ENCODE measurements at regions not wholly inside any gene's neighbourhood (a gene's known extent, or its start where the extent isn't known, plus 50 kb on each side); places are given as distances from the start of the nearest gene placed in this dataset.
"Not testable (repeated sequence)": the region's sequence is repeated elsewhere in the genome, so short reads cannot be mapped to it uniquely, and the experiment has no call there.

DNA sequence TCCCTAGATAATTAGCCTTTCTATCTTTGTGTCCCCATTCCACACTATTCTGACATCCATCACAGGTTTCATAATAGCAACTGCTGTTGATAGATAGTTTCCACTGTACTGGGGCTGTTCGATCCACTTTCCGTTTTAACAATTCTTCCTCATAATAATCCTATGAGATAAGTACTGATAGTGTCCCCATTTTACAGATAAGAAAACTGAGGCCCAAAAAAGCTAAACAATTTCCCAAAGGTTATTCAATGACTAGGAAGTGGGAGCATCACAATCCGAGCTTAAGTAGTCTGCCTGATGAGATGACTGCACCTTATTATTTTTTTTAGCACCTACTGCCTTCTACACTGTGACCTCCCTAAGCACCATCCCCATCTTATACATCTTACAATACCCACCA, 569.2 kb downstream of the STK39 start:
- no peak for DNase-seq (ENCODE audit: low spot score)

DNA sequence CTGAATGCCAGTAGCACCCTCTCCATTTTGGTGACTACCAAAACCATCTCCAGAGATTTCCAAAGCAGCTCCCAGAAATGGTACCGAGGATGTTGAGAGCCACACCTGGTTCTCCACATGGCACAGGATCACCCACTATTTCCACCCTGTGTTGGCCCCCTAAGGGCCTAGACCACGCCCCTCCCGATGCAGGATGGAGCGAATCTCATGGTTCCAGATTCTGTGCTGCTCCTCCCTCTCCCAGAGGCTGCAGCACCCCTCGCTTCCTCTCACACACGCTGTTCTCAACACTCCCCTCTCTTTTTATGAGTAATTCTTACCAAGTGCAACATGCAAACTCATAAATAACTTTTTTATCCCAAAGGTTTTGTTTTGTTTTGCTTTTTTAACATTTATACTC, 571.5 kb downstream of the STK39 start:
- no peak for DNase-seq (ENCODE audit: low spot score)

DNA sequence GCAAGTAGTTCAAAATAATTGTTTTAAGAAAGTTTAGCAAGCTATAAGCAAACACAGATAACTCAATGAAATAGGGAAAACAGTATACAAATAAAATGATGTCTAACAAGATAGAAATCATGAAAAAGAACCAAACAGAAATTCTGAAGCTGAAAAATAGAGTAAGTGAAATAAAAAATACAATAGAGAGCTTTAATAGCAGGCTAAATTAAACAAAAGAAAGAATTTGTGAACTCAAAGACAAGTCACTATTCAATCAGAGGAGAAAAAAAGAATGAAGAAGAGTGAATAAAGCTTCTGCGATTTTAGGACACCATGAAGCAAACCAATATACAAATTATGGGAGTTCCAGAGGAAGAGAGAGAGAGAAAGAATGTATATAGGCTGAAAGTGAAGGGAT, 576.8 kb downstream of the STK39 start:
- DNase-seq (ENCODE audit: low spot score): no peak

DNA sequence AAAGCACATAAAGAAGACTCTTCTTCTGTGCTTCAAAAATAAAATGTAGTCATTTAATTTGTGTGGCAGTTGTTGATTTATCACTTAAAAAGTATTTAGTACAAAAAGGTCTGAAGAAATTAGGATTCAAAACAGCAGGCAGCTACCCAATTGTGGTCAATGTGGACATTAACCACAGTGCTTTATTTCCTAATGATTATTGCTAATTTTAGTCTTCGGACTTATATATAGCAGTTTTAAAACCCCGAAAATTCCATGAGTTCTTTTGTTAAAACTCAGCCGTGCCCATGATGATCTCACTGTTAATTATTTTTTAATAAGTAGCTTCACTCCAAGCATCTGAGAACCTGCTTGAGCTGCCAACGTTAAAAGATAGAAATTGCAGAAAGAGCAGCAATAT, 594.3 kb downstream of the STK39 start:
- DNase-seq (ENCODE audit: low spot score): peak; percentile 21

DNA sequence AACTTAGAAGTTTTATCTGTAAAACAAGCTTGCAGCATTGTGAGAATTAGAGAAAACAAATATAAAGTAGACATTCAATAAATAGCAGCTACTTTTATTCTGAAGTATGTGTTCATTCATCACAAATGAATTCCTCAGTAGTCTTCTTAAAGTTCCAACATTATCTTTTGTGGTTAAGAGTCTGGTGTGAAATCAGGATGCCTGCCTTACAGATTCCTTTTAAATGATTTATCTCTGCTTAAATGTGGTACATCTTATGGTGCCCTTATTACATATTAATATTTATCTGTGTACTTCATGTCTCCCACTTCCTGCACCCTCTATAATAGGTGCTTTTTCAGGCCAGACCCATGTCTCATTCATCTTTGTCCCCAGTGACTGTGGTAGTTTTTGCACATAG, 595.0 kb downstream of the STK39 start:
- peak; percentile 20 for DNase-seq (ENCODE audit: low spot score)

DNA sequence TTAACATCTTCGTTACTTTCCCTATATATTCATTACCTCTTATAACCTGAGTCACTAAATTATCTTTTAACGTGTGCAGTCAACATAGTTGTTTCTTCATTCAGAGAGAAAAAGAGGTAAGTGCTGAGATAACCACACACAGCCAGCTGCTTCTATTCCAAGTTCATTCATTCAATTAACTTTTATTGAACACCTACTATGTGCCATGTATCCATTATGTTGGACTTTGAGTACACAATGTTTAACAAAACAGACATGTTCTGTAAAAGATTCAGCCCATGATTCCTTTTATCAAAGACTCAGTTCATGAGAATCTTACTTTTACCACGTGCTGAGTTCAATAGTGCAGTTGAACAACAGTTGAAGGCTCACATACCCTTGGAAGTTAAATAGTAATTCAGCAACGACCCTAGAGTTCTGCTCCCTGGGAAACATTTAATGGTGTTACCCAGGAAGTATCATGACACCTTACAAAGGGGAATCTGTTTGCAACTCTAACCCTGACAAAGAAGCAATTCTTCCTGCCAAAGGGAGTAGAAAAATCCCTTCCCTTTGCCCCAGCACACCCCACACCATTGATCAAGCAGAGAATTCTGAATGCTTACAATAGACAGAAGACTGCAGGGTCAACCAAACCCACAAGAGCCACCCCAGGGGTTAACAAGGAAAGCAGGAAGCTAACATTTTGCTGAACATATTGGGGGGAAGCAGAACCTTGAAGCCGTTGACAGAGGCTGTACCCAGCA, 595.8 kb downstream of the STK39 start:
- peak; percentile 44 for DNase-seq (ENCODE audit: low spot score)

DNA sequence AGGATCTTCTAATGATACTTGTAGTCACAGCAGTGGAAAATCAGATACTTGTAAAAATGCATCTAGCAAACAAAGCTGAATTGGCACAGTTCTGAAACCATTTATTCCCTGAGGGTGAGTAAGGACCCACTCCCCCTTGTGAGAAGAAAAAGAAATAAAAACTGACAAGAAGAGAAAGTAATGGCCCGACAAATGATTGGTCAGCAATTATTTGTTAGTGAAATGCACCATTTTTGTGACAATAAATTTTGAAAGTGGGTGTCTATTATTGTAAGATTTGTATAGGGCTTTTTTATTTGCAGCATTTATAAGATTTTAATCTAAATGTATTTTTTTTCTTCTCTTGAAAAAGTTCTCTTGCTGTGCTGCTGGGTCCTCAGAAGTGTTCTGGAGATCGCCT, 600.8 kb downstream of the STK39 start:
- no peak for DNase-seq (ENCODE audit: low spot score)

DNA sequence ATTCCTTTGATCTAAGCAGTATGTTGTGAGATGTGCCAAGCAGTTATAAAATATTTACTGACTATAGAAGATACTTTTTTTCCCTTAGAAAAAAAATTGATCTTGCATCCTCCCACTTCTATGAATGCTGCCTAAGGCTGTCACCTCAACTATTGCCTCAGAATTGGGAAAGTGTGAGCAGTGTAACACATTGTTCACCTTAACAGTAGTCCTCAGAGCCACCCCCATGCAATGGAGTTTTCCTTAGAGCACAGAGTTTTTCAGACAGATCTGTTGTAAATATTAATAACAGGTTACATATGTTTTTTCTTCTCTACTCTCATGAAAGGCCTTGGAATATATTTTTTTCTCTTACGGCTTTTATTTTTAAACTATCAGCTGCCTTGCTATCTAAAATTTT, 607.3 kb downstream of the STK39 start:
- DNase-seq (ENCODE audit: low spot score): no peak

DNA sequence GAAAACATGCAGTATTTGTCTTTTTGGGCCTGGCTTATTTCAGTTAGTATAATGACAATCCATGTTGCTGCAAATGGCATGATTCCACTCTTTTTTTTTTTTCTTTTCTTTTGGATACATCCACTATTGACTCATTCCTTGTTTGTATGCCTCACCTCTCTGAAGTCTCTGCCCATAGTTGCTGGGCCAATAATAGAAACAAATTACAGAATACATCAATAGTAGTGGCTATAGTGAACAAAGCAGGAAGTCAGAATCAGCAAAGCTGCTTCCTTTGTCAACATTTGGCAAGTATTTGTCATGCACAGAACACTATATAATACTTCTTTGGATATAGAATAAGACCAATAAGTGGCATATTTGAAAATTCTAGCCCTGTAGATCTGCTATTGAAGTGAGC, 609.7 kb downstream of the STK39 start:
- no peak for DNase-seq (ENCODE audit: low spot score)

DNA sequence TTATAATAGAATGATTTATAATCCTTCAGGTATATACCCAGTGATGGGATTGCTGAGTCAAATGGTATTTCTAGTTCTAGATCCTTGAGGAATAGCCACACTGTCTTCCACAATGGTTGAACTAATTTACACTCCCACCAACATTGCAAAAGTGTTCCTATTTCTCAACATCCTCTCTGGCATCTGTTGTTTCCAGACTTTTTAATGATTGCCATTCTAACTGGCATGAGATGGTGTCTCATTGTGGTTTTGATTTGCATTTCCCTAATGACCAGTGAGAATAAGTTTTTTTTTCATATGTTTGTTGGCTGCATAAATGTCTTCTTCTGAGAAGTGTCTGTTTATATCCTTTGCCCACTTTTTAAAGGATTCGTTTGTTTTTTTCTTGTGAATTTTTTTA, 615.1 kb downstream of the STK39 start:
- not testable (repeated sequence) for DNase-seq (ENCODE audit: low spot score)

DNA sequence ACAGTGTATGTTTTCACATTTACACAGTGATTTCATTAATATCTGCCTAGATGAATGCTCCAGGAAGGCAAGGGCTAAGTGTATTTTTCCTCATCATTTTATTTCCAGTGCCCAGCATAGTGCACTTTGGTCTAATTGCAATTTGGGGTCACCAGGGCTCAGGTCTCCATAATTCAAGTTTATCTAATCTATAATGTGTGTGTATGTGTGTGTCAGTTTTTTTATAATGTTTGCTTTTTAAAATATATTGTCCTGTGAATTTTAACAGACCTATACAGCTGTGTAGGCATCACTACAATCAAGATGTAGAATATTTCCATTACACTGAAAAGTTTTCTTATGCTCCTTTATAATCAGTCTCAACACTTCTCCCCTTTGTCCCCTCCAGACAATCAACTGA, 620.4 kb downstream of the STK39 start:
- DNase-seq (ENCODE audit: low spot score): no peak

DNA sequence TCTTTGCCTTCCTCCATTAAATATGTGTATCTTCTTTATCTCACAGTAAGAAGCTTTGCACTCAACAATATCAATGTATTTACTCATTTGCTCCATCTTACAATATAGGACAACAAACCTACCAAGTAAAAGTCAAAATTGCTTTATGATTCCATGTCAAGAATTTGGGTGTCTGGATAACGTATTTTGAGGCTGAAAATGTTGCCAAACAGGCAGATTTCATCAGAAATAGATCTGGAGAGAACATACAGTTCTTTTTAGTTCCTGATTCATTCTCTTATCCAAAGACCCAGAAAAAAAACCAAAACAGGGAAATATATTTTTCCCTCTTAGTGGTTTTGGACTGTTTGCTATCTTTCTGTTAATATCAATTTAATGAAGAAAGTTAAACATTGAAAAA, 621.1 kb downstream of the STK39 start:
- DNase-seq (ENCODE audit: low spot score): no peak

DNA sequence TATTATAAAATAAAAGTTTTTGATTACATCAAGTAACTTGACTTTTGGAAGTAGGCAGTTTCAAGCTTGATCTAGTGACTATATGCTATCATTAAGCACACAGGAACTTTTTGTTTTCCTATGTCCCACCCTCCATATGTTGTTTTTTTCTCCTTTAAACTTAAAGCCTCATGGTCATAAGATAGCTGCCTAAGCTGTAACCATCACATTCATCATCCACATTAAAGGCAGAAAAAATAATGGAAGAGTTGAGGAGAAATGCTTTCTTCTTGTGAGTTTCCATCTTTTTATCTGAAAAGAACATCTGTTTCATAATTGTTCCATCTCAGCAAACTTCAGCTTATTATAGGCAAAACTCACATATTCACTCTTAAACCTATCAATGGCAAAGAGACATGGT, 630.4 kb downstream of the STK39 start:
- no peak for DNase-seq (ENCODE audit: low spot score)

DNA sequence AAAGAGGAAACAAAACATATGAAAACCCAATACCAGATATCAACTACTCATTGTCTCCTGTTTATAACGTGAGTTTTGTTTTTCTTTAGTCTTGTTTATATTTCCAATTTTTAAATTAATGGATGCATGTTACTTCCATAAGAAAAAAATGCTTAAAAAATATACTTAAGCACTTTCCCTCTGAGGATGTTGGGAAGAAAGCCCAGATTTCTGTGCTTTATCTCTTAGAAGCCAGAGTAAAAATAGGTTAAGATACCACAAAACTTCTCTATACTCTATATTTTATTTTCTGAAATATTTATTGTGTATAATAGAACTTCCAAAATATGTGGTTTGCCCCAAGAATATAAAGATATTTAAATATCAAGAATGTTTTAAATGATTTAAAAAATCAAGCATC, 633.9 kb downstream of the STK39 start:
- no peak for DNase-seq (ENCODE audit: low spot score)

DNA sequence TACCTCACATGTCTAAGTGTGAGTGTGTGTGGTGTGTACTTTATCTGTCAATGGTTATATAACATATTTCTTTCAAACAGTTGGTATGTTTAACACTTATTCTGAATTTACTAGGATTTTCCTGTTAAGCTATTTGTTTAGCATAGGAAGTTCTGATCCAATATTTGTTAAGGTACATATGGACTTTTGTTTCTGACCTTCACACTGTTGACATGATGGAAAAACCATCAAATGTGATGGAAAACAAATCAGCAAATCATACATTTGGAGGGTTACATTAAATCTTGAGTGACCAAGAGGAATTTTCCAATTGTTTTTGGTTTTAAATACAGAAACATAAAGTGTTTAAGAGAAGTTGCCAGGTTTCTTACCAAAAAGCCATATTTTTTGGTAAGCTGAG, 638.9 kb downstream of the STK39 start:
- DNase-seq (ENCODE audit: low spot score): no peak

DNA sequence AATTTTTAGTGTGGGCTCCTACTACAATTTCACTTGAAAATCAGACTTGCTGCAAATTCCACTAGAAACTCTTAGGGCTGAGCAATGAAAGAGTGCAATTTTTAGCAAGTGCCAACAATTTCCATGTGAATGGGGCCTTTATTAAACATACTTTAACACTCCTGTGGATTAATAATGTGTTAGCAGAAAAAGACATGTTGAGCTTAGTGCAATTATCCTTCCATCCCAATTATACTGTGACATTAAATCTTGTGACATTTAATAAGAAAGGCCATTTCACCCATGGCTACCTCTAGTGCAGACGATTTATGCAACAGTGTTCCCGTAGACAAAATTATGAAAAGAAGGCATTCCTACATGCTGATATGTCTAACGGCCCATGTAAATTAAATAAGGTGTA, 639.7 kb downstream of the STK39 start:
- no peak for DNase-seq (ENCODE audit: low spot score)

DNA sequence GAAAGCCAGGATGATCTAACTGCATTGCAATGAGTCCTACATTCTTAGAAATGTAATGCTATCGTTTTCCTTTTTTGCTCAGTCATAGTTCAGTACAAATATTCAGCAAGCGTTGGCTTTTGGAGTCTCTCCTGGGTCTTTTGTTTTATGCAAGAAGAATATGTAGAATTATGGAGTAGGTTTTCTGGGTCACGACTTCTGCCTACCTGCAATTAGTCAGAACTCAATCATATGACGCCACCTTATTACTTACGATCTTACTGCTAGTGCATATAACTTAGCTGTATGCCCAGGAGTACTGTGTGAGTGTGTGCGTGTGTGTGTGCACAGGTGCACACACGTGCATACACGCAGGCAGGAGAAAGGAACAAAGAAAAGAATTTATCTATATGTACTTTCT, 640.2 kb downstream of the STK39 start:
- DNase-seq (ENCODE audit: low spot score): peak; percentile 4

DNA sequence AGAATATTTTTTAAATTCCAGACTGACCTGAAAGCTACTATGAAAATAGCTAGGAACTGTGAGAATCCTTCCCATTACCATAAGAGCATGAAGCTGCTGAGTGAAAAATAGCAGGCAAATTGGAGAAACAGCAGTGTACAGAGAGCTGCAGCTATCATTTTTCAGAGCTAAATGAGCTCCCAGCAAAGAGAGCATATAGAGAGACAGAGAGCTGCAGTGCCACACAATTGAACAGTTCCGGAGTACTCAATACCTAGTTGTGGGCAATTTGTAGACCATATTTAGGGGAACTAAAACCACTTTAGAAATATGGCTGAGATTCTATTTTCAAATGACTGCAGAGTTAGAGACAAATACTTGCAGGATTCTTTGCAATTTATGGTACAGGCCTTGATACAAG, 645.3 kb downstream of the STK39 start:
- DNase-seq (ENCODE audit: low spot score): no peak

DNA sequence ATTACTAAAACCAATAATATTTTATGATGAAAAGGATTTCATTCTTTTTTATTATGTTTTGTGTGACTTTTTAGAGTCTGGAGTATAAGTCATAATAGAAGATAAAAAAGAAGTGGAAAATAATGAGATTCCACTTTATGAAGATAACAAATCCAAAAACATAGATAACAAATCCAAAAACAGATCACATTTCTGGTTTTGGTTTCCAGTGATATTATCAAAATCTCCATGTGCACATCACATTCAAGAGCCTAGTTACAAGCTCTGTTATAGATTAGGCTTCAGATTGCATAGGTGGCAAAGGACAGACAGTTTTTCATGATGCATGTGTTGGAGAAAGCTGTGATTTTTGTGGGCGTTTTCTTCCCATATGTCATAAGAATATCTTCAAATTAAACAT, 648.2 kb downstream of the STK39 start:
- DNase-seq (ENCODE audit: low spot score): no peak

DNA sequence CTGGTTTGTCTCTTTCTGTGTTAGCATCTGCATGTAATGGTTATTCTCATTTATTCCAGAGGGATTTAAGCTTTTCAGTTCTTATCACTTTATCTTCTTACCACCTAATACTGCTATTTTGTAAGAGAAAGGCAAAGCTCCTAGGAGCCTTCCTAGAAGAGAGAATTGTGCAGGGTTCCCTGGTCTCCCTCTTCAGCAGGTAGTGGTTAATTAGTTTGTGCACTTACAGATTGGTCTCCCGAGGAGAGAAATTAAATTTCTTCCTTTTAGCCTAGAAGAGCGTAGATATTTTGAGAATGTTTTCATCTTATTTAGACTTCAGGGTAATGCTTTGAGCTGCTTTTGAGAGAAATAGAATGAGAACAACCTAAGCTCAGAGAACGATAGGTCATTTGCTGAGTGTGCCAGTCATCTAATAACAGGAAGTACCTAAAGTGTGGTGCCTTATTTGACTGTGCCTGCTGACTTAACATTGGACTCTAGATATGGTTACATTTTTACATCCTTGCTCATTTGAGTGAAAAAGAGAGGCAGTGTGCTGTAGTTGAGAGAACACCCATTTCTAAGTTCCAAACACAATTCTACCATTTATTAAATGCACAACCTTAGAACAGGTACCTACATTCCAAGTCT, 651.4 kb downstream of the STK39 start:
- no peak for DNase-seq (ENCODE audit: low spot score)

DNA sequence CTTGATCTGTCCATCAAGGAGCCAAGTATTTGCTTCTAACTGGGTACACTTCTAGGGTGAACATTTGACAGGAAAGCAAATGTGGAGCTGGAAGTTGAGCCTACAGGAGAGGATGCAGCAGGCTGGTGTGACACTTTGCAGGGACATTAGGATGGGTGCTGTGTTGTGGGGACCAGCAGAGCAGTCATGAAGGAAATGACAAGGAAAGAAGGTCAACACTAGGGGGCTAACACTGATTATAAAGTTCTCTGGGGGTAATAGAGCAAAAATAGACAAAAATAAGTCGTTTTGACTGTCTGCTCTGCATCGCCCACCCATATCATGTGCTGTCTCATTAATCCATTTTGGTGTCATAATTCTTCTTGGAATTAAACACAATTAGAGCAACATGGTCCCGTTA, 652.4 kb downstream of the STK39 start:
- DNase-seq (ENCODE audit: low spot score): no peak

DNA sequence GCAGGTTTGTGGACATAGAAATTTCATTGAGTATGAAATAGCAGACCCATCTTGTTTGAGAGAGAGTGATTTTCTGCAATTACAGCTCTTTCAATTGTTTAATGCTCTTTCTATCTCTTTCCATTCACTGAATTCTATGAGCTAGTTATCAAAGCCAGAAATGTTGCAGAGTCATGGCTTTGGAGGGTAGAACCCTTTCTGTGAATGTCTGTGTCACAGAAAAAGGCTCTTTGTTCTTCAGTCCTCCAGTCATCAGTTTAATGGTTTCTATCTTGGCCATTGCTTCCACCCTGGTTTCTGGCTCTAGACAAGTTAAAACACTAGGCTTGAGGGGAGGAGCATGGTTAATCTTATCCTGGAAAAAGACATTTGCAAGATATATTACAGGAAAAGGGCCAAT, 655.0 kb downstream of the STK39 start:
- DNase-seq (ENCODE audit: low spot score): no peak

DNA sequence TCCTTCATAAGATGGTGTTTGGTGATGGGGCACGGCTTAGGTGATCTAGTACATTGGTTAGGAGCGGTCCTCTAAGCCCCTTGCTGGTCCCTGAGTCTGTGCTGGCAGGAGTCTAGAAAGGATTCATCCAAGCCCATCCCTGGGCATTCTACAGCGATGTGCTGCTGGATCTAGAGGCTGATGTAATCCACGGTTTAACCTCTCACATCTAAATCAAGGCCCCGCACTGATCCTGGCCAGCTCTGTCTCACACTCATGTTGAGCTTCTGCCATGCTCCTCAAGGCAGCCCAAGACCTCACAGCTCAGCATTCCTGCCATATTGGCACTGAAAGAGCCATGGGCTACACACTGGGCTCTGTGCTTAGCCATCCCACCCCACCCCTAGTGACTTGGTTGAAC, 664.8 kb downstream of the STK39 start:
- no peak for DNase-seq (ENCODE audit: low spot score)

DNA sequence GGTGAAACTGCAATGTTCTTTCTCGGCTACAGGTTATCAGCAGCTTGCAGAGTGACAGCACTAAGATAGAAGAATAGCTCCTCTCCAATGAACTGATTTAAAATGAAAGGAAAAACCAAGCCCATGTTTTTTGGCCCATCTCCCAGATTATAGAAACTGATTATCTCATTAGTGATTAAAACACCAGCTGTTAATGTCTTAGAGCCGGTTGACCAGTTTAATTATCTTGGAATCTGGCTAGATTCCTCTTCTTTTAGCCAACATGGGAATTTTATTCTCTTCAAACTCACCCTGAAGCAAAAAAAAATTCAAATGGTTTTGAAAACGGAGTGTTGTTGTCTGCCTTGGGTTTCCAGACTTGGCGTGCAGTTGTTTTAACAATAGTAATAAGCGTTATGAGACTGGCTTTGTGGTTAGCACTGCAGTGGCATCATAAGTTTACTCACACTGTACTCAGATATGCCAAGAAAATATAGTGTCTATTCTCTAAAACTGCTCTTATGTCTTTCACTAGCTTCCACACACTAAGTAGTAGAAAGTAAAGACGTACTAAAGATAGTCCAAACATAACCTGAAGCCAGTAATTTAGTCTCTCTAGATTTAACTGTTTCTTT, 665.3 kb downstream of the STK39 start:
- no peak for DNase-seq (ENCODE audit: low spot score)
